Endothelial cell of umbilical vein (primary cell): ENCODE measurements at regions not wholly inside any gene's neighbourhood (a gene's known extent, or its start where the extent isn't known, plus 50 kb on each side); places are given as distances from the start of the nearest gene placed in this dataset.

Experiments
- BruUV-seq: library from RNA; stranded (reverse); fragments of 400-500 nt; replicated peaks from 2 replicates; lab custom pipeline; 2021; lab: Mats Ljungman, UMichigan
- CTCF ChIA-PET: fragments of 300-600, 350-600 bp; sonication (Branson Sonifier 250); formaldehyde crosslinking; loops from one replicate; lab custom pipeline; 2021; ENCODE audit warnings: antibody characterized with exemption, inconsistent platforms; lab: Charles Lee
- POLR2A ChIA-PET: fragments of 300-600, 350-600 bp; sonication (Branson Sonifier 250); formaldehyde crosslinking; loops from one replicate; lab custom pipeline; 2021; ENCODE audit warnings: antibody characterized with exemption, inconsistent platforms; lab: Charles Lee
- DNase-seq: peaks from one replicate; pipeline ENCODE4 v3.0.0-alpha.2; 2011; ENCODE audit warnings: low read depth, low spot score
- FAIRE-seq: peaks from 2 replicates; lab custom pipeline; 2011; peaks lifted over from hg19 to GRCh38; lab: Jason Lieb, UNC
- H2AFZ ChIP-seq: 2 replicates; pipeline ENCODE4 v1.6.0; 2012; ENCODE audit warnings: low read depth, low read length, control low read depth, inconsistent platforms
- H3K27ac ChIP-seq: 2 replicates; pipeline ENCODE4 v1.5.1; 2011; ENCODE audit warnings: low read depth, mild to moderate bottlenecking, control low read depth, low read length, moderate library complexity; ENCODE audit not compliant: insufficient read depth
- H3K27me3 ChIP-seq, 2 experiments: 2 replicates each; pipeline versions ENCODE4 v1.6.0 to v1.6.1; 2011; ENCODE audit warnings: low read length in 2 of 2, mixed read lengths in 1 of 2; ENCODE audit not compliant: control insufficient read depth in 2 of 2, insufficient read depth in 2 of 2
- H3K36me3 ChIP-seq, 2 experiments: 2 replicates in 1 of 2; 3 replicates in 1 of 2; pipeline ENCODE4 v1.5.1; 2011; ENCODE audit warnings: low read length in 2 of 2, mild to moderate bottlenecking in 1 of 2, moderate library complexity in 1 of 2; ENCODE audit not compliant: control insufficient read depth in 2 of 2, insufficient read depth in 2 of 2; ENCODE audit errors: extremely low read depth in 1 of 2
- H3K4me1 ChIP-seq: 3 replicates; pipeline ENCODE4 v1.5.1; 2011; ENCODE audit warnings: mild to moderate bottlenecking, low read length; ENCODE audit not compliant: control insufficient read depth, insufficient read depth; ENCODE audit errors: extremely low read depth
- H3K4me2 ChIP-seq: 2 replicates; pipeline ENCODE4 v1.6.1; 2011; ENCODE audit warnings: low read length, control low read depth, mixed read lengths; ENCODE audit not compliant: insufficient read depth
- H3K4me3 ChIP-seq, 3 experiments: fragments of 200-600 bp in 1 of 3; sonication (generic), shearing (Covaris generic) in 1 of 3; replicated peaks in 1 of 3; 2 replicates each; pipeline ENCODE4 v1.5.1; 2011 to 2016; ENCODE audit warnings: control low read depth in 3 of 3, low read length in 3 of 3, mild to moderate bottlenecking in 2 of 3, inconsistent platforms in 1 of 3, low read depth in 1 of 3, moderate library complexity in 1 of 3; ENCODE audit not compliant: insufficient read depth in 1 of 3
- H3K79me2 ChIP-seq: 2 replicates; pipeline ENCODE4 v1.6.0; 2012; ENCODE audit warnings: low read length, inconsistent platforms; ENCODE audit not compliant: control insufficient read depth, insufficient read depth
- H3K9ac ChIP-seq: replicated peaks from 2 replicates; pipeline ENCODE3; 2011; ENCODE audit warnings: low read length, control low read depth; ENCODE audit not compliant: insufficient read depth; ENCODE audit errors: extremely low read depth
- H3K9me1 ChIP-seq: replicated peaks from 3 replicates; pipeline ENCODE4 v1.6.0; 2011; ENCODE audit warnings: mild to moderate bottlenecking, low read length; ENCODE audit not compliant: control insufficient read depth, insufficient read depth; ENCODE audit errors: extremely low read depth
- H3K9me3 ChIP-seq: replicated peaks from 2 replicates; pipeline ENCODE4 v1.5.1; 2012; ENCODE audit warnings: low read length, inconsistent platforms; ENCODE audit not compliant: control insufficient read depth, insufficient read depth
- H4K20me1 ChIP-seq: replicated peaks from 2 replicates; pipeline ENCODE3; 2011; ENCODE audit warnings: mild to moderate bottlenecking, low read length; ENCODE audit not compliant: control insufficient read depth, insufficient read depth; ENCODE audit errors: extremely low read depth
- CTCF ChIP-seq, 2 donors: IDR thresholded peaks; 1 replicate in 1 of 2; 2 replicates in 1 of 2; pipeline ENCODE4 v1.5.1; 2011; ENCODE audit warnings: low read length in 2 of 2, mild to moderate bottlenecking in 2 of 2, moderate library complexity in 2 of 2, control low read depth in 1 of 2, inconsistent platforms in 1 of 2, low read depth in 1 of 2; ENCODE audit not compliant: insufficient read depth in 1 of 2; ENCODE audit errors: extremely low read depth in 1 of 2
- EZH2 ChIP-seq: IDR thresholded peaks from 2 replicates; pipeline ENCODE4 v1.6.1; 2012; ENCODE audit warnings: borderline replicate concordance, low read depth, mild to moderate bottlenecking, moderate library complexity, low read length, inconsistent platforms; ENCODE audit not compliant: severe bottlenecking
- FOS ChIP-seq: IDR thresholded peaks from 2 replicates; pipeline ENCODE4 v1.6.1; 2011; ENCODE audit warnings: mild to moderate bottlenecking, low read length, moderate library complexity, borderline replicate concordance; ENCODE audit not compliant: insufficient read depth
- GATA2 ChIP-seq: IDR thresholded peaks from 2 replicates; pipeline ENCODE4 v1.7.0; 2011; ENCODE audit warnings: low read depth, mild to moderate bottlenecking, moderate library complexity, mixed read lengths, low read length; ENCODE audit not compliant: insufficient read length, insufficient read depth
- JUN ChIP-seq: IDR thresholded peaks from 2 replicates; pipeline ENCODE4 v1.6.1; 2011; ENCODE audit warnings: borderline replicate concordance, low read depth; ENCODE audit not compliant: insufficient read length, insufficient read depth
- MYC ChIP-seq: IDR thresholded peaks from one replicate; pipeline ENCODE4 v1.6.1; 2011; ENCODE audit warnings: mild to moderate bottlenecking, low read depth, low read length
- POLR2A ChIP-seq: IDR thresholded peaks from 2 replicates; pipeline ENCODE4 v1.6.1; 2012; ENCODE audit warnings: low read depth, mild to moderate bottlenecking, control low read depth, low read length
- POLR2AphosphoS5 ChIP-seq: IDR thresholded peaks from 2 replicates; pipeline ENCODE4 v1.6.1; 2012; ENCODE audit warnings: low read depth, mild to moderate bottlenecking, control low read depth, low read length, moderate library complexity; ENCODE audit not compliant: insufficient read depth
- dilution Hi-C: fragments of 300-500 bp; cut with MboI; formaldehyde crosslinking; loops from one replicate; pipeline ENCODE4 v1.15.0; 2019; ENCODE audit warnings: low sequenced_read_pairs; ENCODE audit not compliant: extremely low pct_ligation_motif_present
- intact Hi-C: fragments of 100-400 bp; cut with micrococcal nuclease; formaldehyde crosslinking; loops from one replicate; pipeline ENCODE4 v1.10.0; 2022
- TF ChIP-seq, protein P1 (sequence below): IDR thresholded peaks from 2 replicates; pipeline ENCODE4 v1.6.1; 2011; ENCODE audit not compliant: insufficient read depth, insufficient read length

GRCh38 chr16:7976563-7976962 is 613.7 kb downstream of the TMEM114 start:
- Histone ChIP-seq H3K4me1 (no peaks in the 10 kb centered on the region), H3K9me1 (no peaks in the 10 kb centered on the region), H3K4me2 (no peak overlapping the region), H3K4me3 (no peak overlapping the region), H3K9me3 (peaks cover 9% of the 10 kb centered on the region), H4K20me1 (no peaks in the 10 kb centered on the region), H3K27ac (no peak overlapping the region), H3K9ac (no peak overlapping the region), H3K27me3 (no peaks in the 10 kb centered on the region), H3K79me2 (no peaks in the 10 kb centered on the region), H3K36me3 (no peaks in the 10 kb centered on the region), H2AFZ (no peak overlapping the region)
- no TSS peak for BruUV-seq
- dilution Hi-C loops = no loop called here
- intact Hi-C loops = no loop called here
- no peak for FAIRE-seq
- ChIA-PET CTCF (no interaction called here), POLR2A (no interaction called here)
- TF ChIP-seq FOS (no peak), POLR2A (no peak), EZH2 (no peak), CTCF (IDR thresholded peaks at IDR 0.05; ENCODE audit: extremely low read depth in 1 of 2, insufficient read depth in 1 of 2, low read depth in 1 of 2, low read length in 2 of 2) (no peak), JUN (no peak), POLR2AphosphoS5 (no peak), GATA2 (no peak), MYC (no peak)
- TF ChIP-seq, protein P1, sequence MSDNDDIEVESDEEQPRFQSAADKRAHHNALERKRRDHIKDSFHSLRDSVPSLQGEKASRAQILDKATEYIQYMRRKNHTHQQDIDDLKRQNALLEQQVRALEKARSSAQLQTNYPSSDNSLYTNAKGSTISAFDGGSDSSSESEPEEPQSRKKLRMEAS = no peak
- DNase-seq = no peak
